Activated T-helper 1 cell treated with anti-CD3 and anti-CD28 coated beads, Interleukin-12 subunit alpha, Interleukin-12 subunit beta, Interleukin-2, Interleukin-4 antibody, amounts not matched to agents 30 ng/mL and 10 ng/mL and 1 ng/mL, durations not matched to agents 14 hours and 24 hours and 36 hours (primary cell): ENCODE measurements at regions not wholly inside any gene's neighbourhood (a gene's known extent, or its start where the extent isn't known, plus 50 kb on each side); places are given as distances from the start of the nearest gene placed in this dataset.

Experiments
- DNase-seq: peaks from one replicate; pipeline ENCODE4 v3.0.0; 2021; ENCODE audit warnings: low spot score
- H3K27ac Mint-ChIP-seq: one replicate; pipeline ENCODE4 v1.8.0; 2021; ENCODE audit warnings: mild to moderate bottlenecking, mixed read lengths
- H3K27me3 Mint-ChIP-seq: one replicate; pipeline ENCODE4 v1.8.0; 2022; ENCODE audit warnings: mild to moderate bottlenecking, moderate library complexity, mixed read lengths; ENCODE audit not compliant: insufficient read depth
- H3K36me3 Mint-ChIP-seq: one replicate; pipeline ENCODE4 v1.8.0; 2021; ENCODE audit warnings: low read depth, mixed read lengths
- H3K4me1 Mint-ChIP-seq: one replicate; pipeline ENCODE4 v1.8.0; 2021; ENCODE audit warnings: low read depth, mixed read lengths
- H3K4me3 Mint-ChIP-seq: one replicate; pipeline ENCODE4 v1.8.0; 2021; ENCODE audit warnings: mild to moderate bottlenecking, moderate library complexity, mixed read lengths
- H3K9me3 Mint-ChIP-seq: one replicate; pipeline ENCODE4 v1.8.0; 2021; ENCODE audit warnings: mixed read lengths
- intact Hi-C: fragments of 100-400 bp; cut with micrococcal nuclease; formaldehyde crosslinking; loops from one replicate; pipeline ENCODE4 v1.15.1; 2024

GRCh38 chr2:2561346-2562095 is 230.4 kb upstream of the MYT1L start:
- no peak for DNase-seq
- no peaks in the 10 kb centered on the region for H3K9me3 Mint-ChIP-seq
- no peaks in the 10 kb centered on the region for H3K4me1 Mint-ChIP-seq
- H3K27me3 Mint-ChIP-seq, result peaks cover 2% of the 10 kb centered on the region
- H3K36me3 Mint-ChIP-seq, result no peaks in the 10 kb centered on the region
- intact Hi-C loops, result no loop called here
- H3K4me3 Mint-ChIP-seq, result no peak overlapping the region
- no peak overlapping the region for H3K27ac Mint-ChIP-seq

GRCh38 chr2:2560374-2561015 is 229.4 kb upstream of the MYT1L start:
- H3K9me3 Mint-ChIP-seq, result peaks cover 3% of the 10 kb centered on the region
- DNase-seq, result no peak
- no peaks in the 10 kb centered on the region for H3K36me3 Mint-ChIP-seq
- H3K4me3 Mint-ChIP-seq, result no peak overlapping the region
- intact Hi-C loops, result no loop called here
- H3K27me3 Mint-ChIP-seq, result peaks cover 2% of the 10 kb centered on the region
- no peaks in the 10 kb centered on the region for H3K4me1 Mint-ChIP-seq
- H3K27ac Mint-ChIP-seq, result no peak overlapping the region

- no peak for DNase-seq
- Mint-ChIP-seq H3K27ac (no peak overlapping the region), H3K9me3 (peaks cover 5% of the 10 kb centered on the region), H3K27me3 (peaks cover 2% of the 10 kb centered on the region), H3K4me3 (no peak overlapping the region), H3K4me1 (no peaks in the 10 kb centered on the region), H3K36me3 (no peaks in the 10 kb centered on the region)
- intact Hi-C loops, result no loop called here
Measured at GRCh38 chr2:2558476-2558875, 227.4 kb upstream of the MYT1L start.

- Mint-ChIP-seq H3K9me3 (peaks cover 13% of the 10 kb centered on the region), H3K27me3 (peaks cover 2% of the 10 kb centered on the region), H3K4me1 (no peaks in the 10 kb centered on the region), H3K4me3 (no peak overlapping the region), H3K27ac (no peak overlapping the region), H3K36me3 (no peaks in the 10 kb centered on the region)
- intact Hi-C loops, result no loop called here
- DNase-seq, result no peak
Measured at GRCh38 chr2:2557475-2557874, 226.4 kb upstream of the MYT1L start.

GRCh38 chr2:2550856-2551255 is 219.8 kb upstream of the MYT1L start:
- intact Hi-C loops, result no loop called here
- no peaks in the 10 kb centered on the region for H3K36me3 Mint-ChIP-seq

GRCh38 chr2:2547911-2548310 is 216.8 kb upstream of the MYT1L start:
- Mint-ChIP-seq H3K4me1 (no peaks in the 10 kb centered on the region), H3K27me3 (no peaks in the 10 kb centered on the region), H3K27ac (no peak overlapping the region), H3K4me3 (no peak overlapping the region), H3K36me3 (no peaks in the 10 kb centered on the region), H3K9me3 (peaks cover 10% of the 10 kb centered on the region)
- intact Hi-C loops, result no loop called here
- no peak for DNase-seq

More at GRCh38 chr2:2550856-2551255, 219.8 kb upstream of the MYT1L start:
- no peaks in the 10 kb centered on the region for H3K27me3 Mint-ChIP-seq
- peaks cover 21% of the 10 kb centered on the region for H3K9me3 Mint-ChIP-seq
- H3K4me1 Mint-ChIP-seq, result no peaks in the 10 kb centered on the region
- DNase-seq, result no peak
- H3K4me3 Mint-ChIP-seq, result no peak overlapping the region
- H3K27ac Mint-ChIP-seq, result no peak overlapping the region

GRCh38 chr2:2547451-2547850 is 216.4 kb upstream of the MYT1L start:
- Mint-ChIP-seq H3K27me3 (no peaks in the 10 kb centered on the region), H3K4me3 (no peak overlapping the region), H3K9me3 (peaks cover 8% of the 10 kb centered on the region), H3K36me3 (no peaks in the 10 kb centered on the region), H3K4me1 (no peaks in the 10 kb centered on the region), H3K27ac (no peak overlapping the region)
- DNase-seq, result no peak
- intact Hi-C loops, result no loop called here

- H3K4me3 Mint-ChIP-seq, result no peak overlapping the region
- no peaks in the 10 kb centered on the region for H3K36me3 Mint-ChIP-seq
- no peaks in the 10 kb centered on the region for H3K4me1 Mint-ChIP-seq
- no peak for DNase-seq
- intact Hi-C loops, result no loop called here
- no peaks in the 10 kb centered on the region for H3K27me3 Mint-ChIP-seq
- H3K27ac Mint-ChIP-seq, result no peak overlapping the region
- no peaks in the 10 kb centered on the region for H3K9me3 Mint-ChIP-seq
Measured at GRCh38 chr2:2546046-2546445, 215.0 kb upstream of the MYT1L start.

- intact Hi-C loops, result no loop called here
- Mint-ChIP-seq H3K27me3 (no peaks in the 10 kb centered on the region), H3K4me3 (no peak overlapping the region), H3K4me1 (no peaks in the 10 kb centered on the region), H3K36me3 (no peaks in the 10 kb centered on the region), H3K27ac (no peak overlapping the region), H3K9me3 (no peaks in the 10 kb centered on the region)
- no peak for DNase-seq
Measured at GRCh38 chr2:2542966-2543611, 212.0 kb upstream of the MYT1L start.

- H3K27me3 Mint-ChIP-seq, result no peaks in the 10 kb centered on the region
- DNase-seq, result no peak
- H3K4me3 Mint-ChIP-seq, result no peak overlapping the region
- H3K9me3 Mint-ChIP-seq, result no peaks in the 10 kb centered on the region
- no peaks in the 10 kb centered on the region for H3K4me1 Mint-ChIP-seq
- H3K36me3 Mint-ChIP-seq, result no peaks in the 10 kb centered on the region
- intact Hi-C loops, result no loop called here
- no peak overlapping the region for H3K27ac Mint-ChIP-seq
Measured at GRCh38 chr2:2542316-2542715, 211.2 kb upstream of the MYT1L start.

- DNase-seq, result no peak
- intact Hi-C loops, result no loop called here
- no peaks in the 10 kb centered on the region for H3K27me3 Mint-ChIP-seq
- no peak overlapping the region for H3K27ac Mint-ChIP-seq
- H3K4me1 Mint-ChIP-seq, result no peaks in the 10 kb centered on the region
- H3K9me3 Mint-ChIP-seq, result no peaks in the 10 kb centered on the region
- H3K4me3 Mint-ChIP-seq, result no peak overlapping the region
- no peaks in the 10 kb centered on the region for H3K36me3 Mint-ChIP-seq
Measured at GRCh38 chr2:2540406-2540805, 209.3 kb upstream of the MYT1L start.

- Mint-ChIP-seq H3K27me3 (no peaks in the 10 kb centered on the region), H3K9me3 (no peaks in the 10 kb centered on the region), H3K27ac (no peak overlapping the region), H3K4me1 (no peaks in the 10 kb centered on the region), H3K36me3 (no peaks in the 10 kb centered on the region), H3K4me3 (no peak overlapping the region)
- no peak for DNase-seq
- intact Hi-C loops, result no loop called here
Measured at GRCh38 chr2:2536416-2537056, 205.5 kb upstream of the MYT1L start.

- H3K27ac Mint-ChIP-seq, result no peak overlapping the region
- intact Hi-C loops, result no loop called here
- no peaks in the 10 kb centered on the region for H3K4me1 Mint-ChIP-seq
- DNase-seq, result no peak
- H3K4me3 Mint-ChIP-seq, result no peak overlapping the region
- H3K27me3 Mint-ChIP-seq, result peaks cover 2% of the 10 kb centered on the region
- H3K9me3 Mint-ChIP-seq, result no peaks in the 10 kb centered on the region
- H3K36me3 Mint-ChIP-seq, result no peaks in the 10 kb centered on the region
Measured at GRCh38 chr2:2530334-2530733, 199.3 kb upstream of the MYT1L start.
